Testis (tissue), 2 donors: ENCODE measurements at regions not wholly inside any gene's neighbourhood (a gene's known extent, or its start where the extent isn't known, plus 50 kb on each side); places are given as distances from the start of the nearest gene placed in this dataset.

Experiments
- DNase-seq: peaks from one replicate; pipeline ENCODE4 v3.0.0-alpha.2; 2019
- H3K27ac ChIP-seq, 2 donors: fragments of 200-600 bp; sonication (generic); one replicate each; pipeline ENCODE4 v1.5.1; 2019
- H3K27me3 ChIP-seq: fragments of 200-600 bp; sonication (generic); one replicate; pipeline ENCODE4 v1.5.1; 2019
- H3K36me3 ChIP-seq: fragments of 200-600 bp; sonication (generic); one replicate; pipeline ENCODE4 v1.5.1; 2017; ENCODE audit warnings: low read depth; ENCODE audit errors: missing control alignments
- H3K4me1 ChIP-seq: fragments of 200-600 bp; sonication (generic); one replicate; pipeline ENCODE4 v1.5.1; 2019
- H3K4me3 ChIP-seq, 2 donors: fragments of 200-600 bp; sonication (generic); one replicate each; pipeline ENCODE4 v1.5.1; 2017 to 2019
- H3K9me3 ChIP-seq: fragments of 200-600 bp; sonication (generic); one replicate; pipeline ENCODE4 v1.5.1; 2017
- CTCF ChIP-seq, 3 experiments: fragments of 450-650 bp in 2 of 3; fragments of 200-600 bp in 1 of 3; sonication (generic) in 1 of 3; IDR thresholded peaks; one replicate each; pipeline ENCODE4 v1.5.1; 2016 to 2019; ENCODE audit warnings: antibody characterized with exemption in 3 of 3, mild to moderate bottlenecking in 2 of 3, moderate library complexity in 1 of 3
- POLR2A ChIP-seq: fragments of 450-650 bp; IDR thresholded peaks from one replicate; pipeline ENCODE4 v1.6.1; 2017; ENCODE audit warnings: antibody characterized with exemption, mild to moderate bottlenecking, moderate library complexity
- WGBS, 2 donors: methylation state at CpG; one replicate each; pipeline ENCODE4 v1.1.5; 2018; 5-methylcytosine and 5-hydroxymethylcytosine counted together
- intact Hi-C: fragments of 100-400 bp; cut with DNase I; formaldehyde crosslinking; loops from one replicate; pipeline ENCODE4 v1.15.1; 2023; ENCODE audit warnings: low total_unique reads

GRCh38 chr3:63168179-63168578, 109.9 kb upstream of the SYNPR start:
- no peaks in the 10 kb centered on the region for H3K4me1 ChIP-seq
- H3K4me3 ChIP-seq: no peak overlapping the region
- H3K27ac ChIP-seq: no peak overlapping the region
- TF ChIP-seq CTCF (IDR thresholded peaks at IDR 0.05): no peak
- no peak for TF ChIP-seq POLR2A
- no peak for DNase-seq
- H3K27me3 ChIP-seq: no peaks in the 10 kb centered on the region
- no peaks in the 10 kb centered on the region for H3K9me3 ChIP-seq
- H3K36me3 ChIP-seq: no peaks in the 10 kb centered on the region
- intact Hi-C loops: no loop called here

DNA sequence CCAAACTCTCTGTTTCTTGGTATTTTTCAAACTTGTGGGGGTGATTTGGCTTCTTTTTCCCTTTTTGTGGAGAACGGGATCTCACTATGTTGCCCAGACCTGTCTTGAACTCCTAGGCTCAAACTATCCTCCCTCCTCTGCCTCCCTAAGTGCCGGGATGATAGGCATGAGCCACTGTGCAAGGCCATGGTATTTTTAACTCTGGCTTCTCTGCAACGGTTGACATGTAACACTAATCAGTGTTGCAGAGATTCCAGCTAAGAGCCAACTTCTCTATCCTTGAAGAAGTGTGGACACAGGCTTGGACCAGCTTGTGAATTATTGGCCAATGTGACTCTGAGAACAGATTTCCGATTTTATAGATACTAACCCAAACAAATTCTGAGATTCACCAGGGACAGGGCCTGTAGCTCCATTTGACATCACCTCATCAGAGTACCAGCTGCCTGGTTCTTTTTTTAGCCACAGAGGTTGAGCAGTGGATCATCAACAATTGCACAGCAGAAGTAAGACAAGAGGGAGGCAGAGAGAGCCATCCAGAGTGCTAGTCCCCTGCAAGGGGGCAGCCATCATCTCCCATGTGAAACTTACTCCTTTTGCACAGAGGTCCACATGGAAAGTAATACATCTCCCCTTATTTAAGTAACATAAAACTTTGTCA, 98.1 kb upstream of the SYNPR start:
- WGBS, 2 donors: 66 to 73% methylated on average over 4 of the region's 4 CpGs
- no peak for DNase-seq
- no peak for TF ChIP-seq POLR2A
- TF ChIP-seq CTCF (IDR thresholded peaks at IDR 0.05): no peak
- H3K36me3 ChIP-seq: no peaks in the 10 kb centered on the region
- no peaks in the 10 kb centered on the region for H3K27me3 ChIP-seq
- no peak overlapping the region for H3K4me3 ChIP-seq
- H3K4me1 ChIP-seq: no peaks in the 10 kb centered on the region
- no peak overlapping the region for H3K27ac ChIP-seq
- intact Hi-C loops: no loop called here
- no peaks in the 10 kb centered on the region for H3K9me3 ChIP-seq

- TF ChIP-seq POLR2A (no peak), CTCF (IDR thresholded peaks at IDR 0.05) (no peak)
- Histone ChIP-seq H3K4me1 (no peaks in the 10 kb centered on the region), H3K27ac (no peak overlapping the region), H3K9me3 (no peaks in the 10 kb centered on the region), H3K27me3 (no peaks in the 10 kb centered on the region), H3K4me3 (no peak overlapping the region), H3K36me3 (no peaks in the 10 kb centered on the region)
- no peak for DNase-seq
- WGBS, 2 donors: 77 to 78% methylated on average over 3 of the region's 3 CpGs
- intact Hi-C loops: no loop called here
Measured at GRCh38 chr3:63192248-63192647, 85.9 kb upstream of the SYNPR start.

- intact Hi-C loops: no loop called here
Measured at GRCh38 chr3:63193647-63194046, 84.5 kb upstream of the SYNPR start.

More at GRCh38 chr3:63193647-63194046, 84.5 kb upstream of the SYNPR start:
- Histone ChIP-seq H3K4me1 (no peaks in the 10 kb centered on the region), H3K27me3 (no peaks in the 10 kb centered on the region), H3K4me3 (no peak overlapping the region), H3K9me3 (no peaks in the 10 kb centered on the region), H3K27ac (no peak overlapping the region), H3K36me3 (no peaks in the 10 kb centered on the region)
- WGBS, 2 donors: 33 to 36% methylated on average over 3 of the region's 3 CpGs
- no peak for DNase-seq
- TF ChIP-seq POLR2A: no peak
- TF ChIP-seq CTCF (IDR thresholded peaks at IDR 0.05): peak in 2 of 3 experiments; percentile 34 to 39
